ENCODE measurements at regions not wholly inside any gene's neighbourhood (a gene's known extent, or its start where the extent isn't known, plus 50 kb on each side); places are given as distances from the start of the nearest gene placed in this dataset.

DNA sequence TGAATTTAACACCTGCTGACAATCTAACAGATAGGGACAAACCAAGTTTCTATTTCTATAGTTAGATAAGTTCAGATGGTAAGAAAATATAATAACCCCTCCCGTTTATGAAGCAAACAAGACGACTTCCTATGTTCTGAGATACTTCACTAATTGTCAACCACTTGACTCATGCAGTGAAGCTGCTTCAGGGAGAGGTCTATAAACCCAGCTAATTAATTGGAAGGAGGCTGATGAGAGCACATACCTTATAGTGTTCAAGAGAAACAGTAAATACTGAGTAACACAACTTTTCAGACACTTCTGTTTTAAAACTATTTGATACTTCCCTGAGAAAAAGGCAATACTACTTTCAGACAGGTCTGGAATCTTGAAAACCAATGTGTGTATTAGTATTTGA is 229.4 kb upstream of the UBASH3B start:
- no peak for TF ChIP-seq EGR1 (IDR thresholded peaks at IDR 0.05; ENCODE audit: low read depth)
- Histone ChIP-seq H3K27ac (ENCODE audit: low read depth, low read length) (no peak overlapping the region), H3K4me1 (ENCODE audit: control insufficient read depth in 1 of 2, insufficient read depth in 2 of 2, low read length in 2 of 2) (no peaks in the 10 kb centered on the region), H3K27me3 (ENCODE audit: insufficient read depth, low read length) (no peaks in the 10 kb centered on the region), H3K36me3 (ENCODE audit: control insufficient read depth in 1 of 2, insufficient read depth in 2 of 2, low read length in 2 of 2) (no peaks in the 10 kb centered on the region), H3K9me2 (ENCODE audit: insufficient read depth) (no peaks in the 10 kb centered on the region), H2AFZ (ENCODE audit: low read depth, low read length, poor library complexity, severe bottlenecking) (no peak overlapping the region), H4K20me1 (ENCODE audit: insufficient read depth) (no peaks in the 10 kb centered on the region), H3K4me2 (ENCODE audit: low read length) (no peak overlapping the region), H3K4me3 (replicated peaks in 1 of 2; ENCODE audit: low read depth in 1 of 2, low read length in 2 of 2) (no peak overlapping the region), H3K9me3 (ENCODE audit: control insufficient read depth in 1 of 2, insufficient read depth in 1 of 2, low read depth in 1 of 2, low read length in 2 of 2) (no peaks in the 10 kb centered on the region), H3K9ac (ENCODE audit: low read length) (no peak overlapping the region), H3K79me2 (ENCODE audit: insufficient read depth, low read length) (no peaks in the 10 kb centered on the region)
- BruUV-seq (replicated peaks): no TSS peak
- no peak for ATAC-seq
- ChIA-PET RAD21 (ENCODE audit: low non-redundant PET in 1 of 2, low total read pairs in 2 of 2, uncharacterized antibody in 2 of 2, unreplicated experiment in 2 of 2) (no interaction called here), POLR2A (no interaction called here), CTCF (no interaction called here)
- no peak for DNase-seq (ENCODE audit: low read depth, low spot score)
- intact Hi-C loops (cut with micrococcal nuclease): no loop called here

DNA sequence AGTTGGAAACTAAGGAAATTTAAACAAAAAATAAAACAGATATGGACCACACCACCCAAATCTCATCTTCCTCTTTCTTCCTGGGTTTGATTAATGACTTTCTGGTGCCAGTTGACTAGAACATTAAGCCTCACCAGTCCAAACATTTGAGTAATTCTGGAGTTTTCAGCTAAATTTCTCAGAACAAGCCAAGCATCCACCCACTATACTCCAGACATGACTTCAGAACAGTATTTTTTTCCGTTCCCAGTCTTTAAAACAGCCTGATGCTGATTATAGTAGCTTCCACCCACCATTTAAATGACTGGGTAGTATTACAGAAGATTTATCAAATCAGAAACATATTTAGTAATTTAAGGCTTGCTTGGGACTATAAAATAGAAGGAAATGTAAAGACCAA is 230.9 kb upstream of the UBASH3B start:
- no peak overlapping the region for H3K4me2 ChIP-seq (ENCODE audit: low read length)
- H3K4me1 ChIP-seq (ENCODE audit: control insufficient read depth in 1 of 2, insufficient read depth in 2 of 2, low read length in 2 of 2): no peaks in the 10 kb centered on the region
- H3K9me3 ChIP-seq (ENCODE audit: control insufficient read depth in 1 of 2, insufficient read depth in 1 of 2, low read depth in 1 of 2, low read length in 2 of 2): no peaks in the 10 kb centered on the region
- H3K9ac ChIP-seq (ENCODE audit: low read length): no peak overlapping the region
- TF ChIP-seq POLR2A (IDR thresholded peaks at IDR 0.05; ENCODE audit: borderline replicate concordance, extremely low read depth, insufficient read depth, insufficient read length) (no peak), EZH2phosphoT487 (IDR thresholded peaks at IDR 0.05; ENCODE audit: borderline replicate concordance) (no peak), POLR2AphosphoS5 (IDR thresholded peaks at IDR 0.05; ENCODE audit: low read depth, low read length) (no peak), RAD21 (IDR thresholded peaks at IDR 0.05; ENCODE audit: low read depth) (no peak), SIN3A (IDR thresholded peaks at IDR 0.05; ENCODE audit: low read depth) (no peak), ELF1 (IDR thresholded peaks at IDR 0.05; ENCODE audit: borderline replicate concordance, low read depth) (no peak), YY1 (IDR thresholded peaks at IDR 0.05; ENCODE audit: extremely low read depth, insufficient replicate concordance, low read depth, low read length) (no peak), ZNF274 (IDR thresholded peaks at IDR 0.05; ENCODE audit: low read depth, low read length) (no peak), SP1 (IDR thresholded peaks at IDR 0.05; ENCODE audit: low read depth) (no peak), EZH2 (IDR thresholded peaks at IDR 0.05) (no peak)
- TF ChIP-seq, protein P1, sequence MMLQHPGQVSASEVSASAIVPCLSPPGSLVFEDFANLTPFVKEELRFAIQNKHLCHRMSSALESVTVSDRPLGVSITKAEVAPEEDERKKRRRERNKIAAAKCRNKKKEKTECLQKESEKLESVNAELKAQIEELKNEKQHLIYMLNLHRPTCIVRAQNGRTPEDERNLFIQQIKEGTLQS (IDR thresholded peaks at IDR 0.05): no peak
- TF ChIP-seq, protein P2, sequence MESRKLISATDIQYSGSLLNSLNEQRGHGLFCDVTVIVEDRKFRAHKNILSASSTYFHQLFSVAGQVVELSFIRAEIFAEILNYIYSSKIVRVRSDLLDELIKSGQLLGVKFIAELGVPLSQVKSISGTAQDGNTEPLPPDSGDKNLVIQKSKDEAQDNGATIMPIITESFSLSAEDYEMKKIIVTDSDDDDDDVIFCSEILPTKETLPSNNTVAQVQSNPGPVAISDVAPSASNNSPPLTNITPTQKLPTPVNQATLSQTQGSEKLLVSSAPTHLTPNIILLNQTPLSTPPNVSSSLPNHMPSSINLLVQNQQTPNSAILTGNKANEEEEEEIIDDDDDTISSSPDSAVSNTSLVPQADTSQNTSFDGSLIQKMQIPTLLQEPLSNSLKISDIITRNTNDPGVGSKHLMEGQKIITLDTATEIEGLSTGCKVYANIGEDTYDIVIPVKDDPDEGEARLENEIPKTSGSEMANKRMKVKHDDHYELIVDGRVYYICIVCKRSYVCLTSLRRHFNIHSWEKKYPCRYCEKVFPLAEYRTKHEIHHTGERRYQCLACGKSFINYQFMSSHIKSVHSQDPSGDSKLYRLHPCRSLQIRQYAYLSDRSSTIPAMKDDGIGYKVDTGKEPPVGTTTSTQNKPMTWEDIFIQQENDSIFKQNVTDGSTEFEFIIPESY (IDR thresholded peaks at IDR 0.05; ENCODE audit: extremely low read depth, insufficient replicate concordance, low read length): no peak
- intact Hi-C loops (cut with micrococcal nuclease): no loop called here
- H3K36me3 ChIP-seq (ENCODE audit: control insufficient read depth in 1 of 2, insufficient read depth in 2 of 2, low read length in 2 of 2): no peaks in the 10 kb centered on the region
- DNase-seq (ENCODE audit: low read depth, low spot score): no peak
- no peak overlapping the region for H2AFZ ChIP-seq (ENCODE audit: low read depth, low read length, poor library complexity, severe bottlenecking)
- BruUV-seq (replicated peaks): no TSS peak
- RAD21 ChIA-PET (ENCODE audit: low non-redundant PET in 1 of 2, low total read pairs in 2 of 2, uncharacterized antibody in 2 of 2, unreplicated experiment in 2 of 2): no interaction called here
- CTCF ChIA-PET: no interaction called here
- H3K9me2 ChIP-seq (ENCODE audit: insufficient read depth): no peaks in the 10 kb centered on the region
- no peaks in the 10 kb centered on the region for H3K79me2 ChIP-seq (ENCODE audit: insufficient read depth, low read length)
- H4K20me1 ChIP-seq (ENCODE audit: insufficient read depth): no peaks in the 10 kb centered on the region
- no peaks in the 10 kb centered on the region for H3K27me3 ChIP-seq (ENCODE audit: insufficient read depth, low read length)
- H3K27ac ChIP-seq (ENCODE audit: low read depth, low read length): no peak overlapping the region
- POLR2A ChIA-PET: no interaction called here
- ATAC-seq: no peak
- H3K4me3 ChIP-seq (replicated peaks in 1 of 2; ENCODE audit: low read depth in 1 of 2, low read length in 2 of 2): no peak overlapping the region

Measured in HCT116 (cell line).